DMS79 treated with DMSO at 0.1 percent for 48 hours (cell line): ENCODE measurements at regions not wholly inside any gene's neighbourhood (a gene's known extent, or its start where the extent isn't known, plus 50 kb on each side); places are given as distances from the start of the nearest gene placed in this dataset.

Experiments used
- DNase-seq: peaks from one replicate; lab custom pipeline; 2025; lab: John Stamatoyannopoulos, UW

- DNase-seq: no peak
These were observed 502.8 kb upstream of the GOT2 start for GRCh38 chr16:59236804-59237458.

DNA sequence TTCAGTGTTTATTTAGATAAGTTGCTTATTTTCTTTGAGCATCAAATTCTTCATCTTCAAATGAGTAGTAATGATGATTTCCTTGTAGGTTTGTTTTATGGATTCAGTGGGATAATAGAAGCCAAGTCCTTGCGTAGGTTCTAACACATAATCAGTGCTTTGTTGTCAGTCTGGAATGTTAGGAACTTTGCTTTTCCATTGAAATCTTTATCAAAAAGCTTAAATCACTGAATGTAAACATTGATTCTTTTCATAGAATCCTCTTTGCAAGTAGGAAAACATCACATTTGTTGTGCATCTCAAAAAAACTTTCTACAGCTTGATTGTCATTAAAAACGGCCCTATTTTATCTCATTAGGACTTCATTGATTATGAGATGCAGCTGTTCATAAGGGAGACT, 490.3 kb upstream of the GOT2 start:
- DNase-seq: no peak

DNA sequence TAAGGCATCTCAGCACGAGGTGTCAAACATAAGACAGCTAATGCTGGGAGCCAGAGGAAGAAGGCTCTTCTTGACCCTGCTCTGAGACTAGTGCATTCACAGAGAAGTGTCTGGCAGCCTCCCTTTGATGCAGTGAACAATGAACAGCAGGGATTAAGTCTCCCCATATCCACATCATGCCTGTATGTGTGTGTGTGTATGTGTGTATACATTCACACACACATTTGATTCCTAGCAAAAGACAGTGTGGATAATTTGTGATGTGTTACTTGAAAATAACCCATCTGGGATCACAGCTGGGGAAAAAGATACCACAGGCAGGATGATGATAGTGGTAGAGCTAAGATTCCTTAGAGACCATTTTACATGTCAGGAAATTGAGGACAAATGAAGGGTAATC, 485.9 kb upstream of the GOT2 start:
- DNase-seq: no peak

GRCh38 chr16:59216291-59216690, 482.2 kb upstream of the GOT2 start:
- DNase-seq: no peak

DNA sequence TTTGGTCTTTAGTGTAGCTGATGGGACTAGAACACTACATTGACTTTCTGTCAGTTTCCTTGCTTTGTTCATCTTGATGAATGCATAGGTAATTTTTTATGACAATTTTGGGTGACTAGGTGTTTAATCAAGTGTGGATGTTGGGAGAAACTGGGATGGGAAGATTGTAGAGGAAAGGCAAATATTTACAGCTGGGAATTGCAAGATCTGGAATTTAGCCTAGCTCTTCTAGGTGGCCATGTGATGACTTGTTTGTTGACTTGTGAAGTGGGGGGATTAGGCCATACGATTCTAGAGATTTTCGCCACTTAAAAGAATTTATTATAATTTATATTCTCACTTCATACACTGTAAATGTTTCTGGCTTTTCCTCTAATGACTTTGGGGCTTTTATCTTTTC, 480.3 kb upstream of the GOT2 start:
- DNase-seq: no peak

DNA sequence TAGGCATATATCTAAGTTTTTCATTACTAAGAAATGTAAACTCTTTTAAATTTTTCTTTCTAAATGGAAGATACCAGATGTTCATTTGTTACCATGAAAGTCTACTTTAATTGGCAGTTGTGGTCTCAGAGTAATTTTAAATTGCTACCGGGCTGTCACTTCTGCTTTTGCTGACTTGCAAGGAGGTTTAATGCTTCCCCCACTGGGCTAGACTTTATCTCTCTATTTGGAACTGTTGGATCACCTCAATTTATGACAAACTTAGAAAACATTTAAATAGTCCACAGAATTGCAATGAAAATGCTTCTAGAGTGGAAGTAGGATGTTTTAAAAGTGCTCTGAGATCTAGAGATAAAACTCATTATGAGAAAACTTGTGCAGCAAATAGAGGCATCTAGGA, 479.8 kb upstream of the GOT2 start:
- DNase-seq: no peak

- no peak for DNase-seq
These were observed 478.4 kb upstream of the GOT2 start for GRCh38 chr16:59212492-59213024.

DNA sequence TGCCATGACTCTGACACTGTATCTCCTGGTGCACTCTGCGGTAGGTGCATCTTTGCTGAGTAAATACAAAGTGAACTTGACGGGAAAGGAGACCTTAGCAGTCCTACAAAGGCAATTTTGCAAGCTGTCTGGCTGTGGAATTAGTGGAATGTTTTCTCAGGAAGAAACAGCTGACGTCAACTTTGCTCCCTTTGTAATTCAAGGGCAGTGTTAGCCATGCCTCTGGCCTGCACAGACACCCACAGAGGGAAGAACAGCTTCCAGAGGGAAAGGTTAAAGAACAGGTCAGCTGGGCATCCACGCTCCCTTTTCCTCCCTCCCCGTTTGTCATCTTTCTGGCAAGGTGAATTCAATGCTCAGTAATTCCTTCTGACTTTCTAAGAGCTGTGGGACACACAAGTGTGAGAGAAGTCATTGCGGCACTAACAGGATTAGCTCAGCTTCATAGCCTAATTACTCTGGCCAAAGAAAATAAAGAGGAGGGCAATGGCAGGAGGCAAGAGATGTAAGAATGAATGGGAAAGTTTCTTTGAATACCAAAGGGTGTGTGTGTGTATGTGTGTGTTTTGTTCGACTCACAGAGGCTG, 476.9 kb upstream of the GOT2 start:
- DNase-seq: no peak

DNA sequence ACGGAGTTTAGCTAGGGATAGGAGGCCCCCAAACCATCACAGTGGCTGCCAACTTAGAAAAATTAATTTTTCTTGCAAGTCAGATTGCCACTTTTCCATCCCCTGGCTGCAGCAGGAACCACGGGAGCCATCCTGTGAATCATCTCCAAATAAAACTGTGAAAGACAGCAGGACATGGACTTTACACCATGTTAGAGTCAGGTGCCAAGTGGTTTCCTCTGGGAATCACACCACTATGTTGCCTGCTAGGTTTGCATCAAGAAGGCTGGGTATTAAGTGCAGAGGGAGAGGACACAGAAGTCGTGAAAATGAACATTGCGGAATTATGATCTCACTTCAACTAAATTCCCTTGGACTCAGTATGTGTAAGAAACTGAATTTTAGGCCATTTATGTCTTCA, 471.3 kb upstream of the GOT2 start:
- DNase-seq: no peak

GRCh38 chr16:59204589-59204988, 470.5 kb upstream of the GOT2 start:
- no peak for DNase-seq

DNA sequence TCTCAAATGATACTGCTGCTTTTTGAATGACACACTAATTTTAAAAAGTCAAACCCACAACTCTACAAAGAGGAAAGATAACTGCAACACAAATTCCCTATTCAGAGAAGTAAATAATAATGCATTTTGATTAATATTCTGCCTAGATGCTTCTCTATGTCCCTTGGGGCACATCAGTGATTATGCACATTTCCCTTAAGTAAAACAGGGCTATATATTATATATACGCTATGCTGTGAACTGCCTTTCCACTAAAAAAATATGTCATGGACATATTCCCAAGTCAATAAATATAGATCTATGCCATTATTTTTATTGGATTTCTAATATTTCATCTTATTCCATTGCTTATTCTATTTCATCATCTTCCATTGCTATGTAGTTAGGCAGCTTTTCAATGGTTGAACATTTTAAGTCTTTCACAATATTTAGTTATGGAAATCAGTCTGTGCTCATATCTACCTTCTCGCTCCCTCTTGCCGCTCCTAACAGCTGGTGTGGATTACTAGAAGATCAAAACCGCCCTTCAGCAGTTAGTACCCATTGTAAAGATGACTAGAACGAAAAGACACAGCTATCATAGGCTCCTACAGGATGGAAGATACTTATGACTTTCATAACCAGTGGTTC, 468.2 kb upstream of the GOT2 start:
- no peak for DNase-seq

DNA sequence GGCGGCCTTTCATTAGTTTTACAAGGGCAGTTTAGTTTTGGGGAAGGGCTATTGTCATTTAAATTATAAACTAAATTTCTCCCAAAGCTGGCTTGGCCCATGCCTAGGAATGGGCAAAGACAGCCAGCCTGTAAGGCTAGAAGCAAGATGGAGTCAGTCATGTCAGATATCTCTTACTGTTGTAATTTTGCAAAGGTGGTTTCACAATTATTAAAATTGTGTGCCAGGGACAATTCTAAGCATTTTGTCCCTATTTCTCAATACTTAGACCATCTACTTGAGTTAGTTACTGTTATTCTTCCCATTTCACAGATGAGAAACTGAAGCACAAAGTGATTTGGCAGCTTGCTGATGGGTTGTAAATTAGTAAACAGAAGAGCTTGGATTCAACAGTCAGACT, 467.7 kb upstream of the GOT2 start:
- DNase-seq: no peak

DNA sequence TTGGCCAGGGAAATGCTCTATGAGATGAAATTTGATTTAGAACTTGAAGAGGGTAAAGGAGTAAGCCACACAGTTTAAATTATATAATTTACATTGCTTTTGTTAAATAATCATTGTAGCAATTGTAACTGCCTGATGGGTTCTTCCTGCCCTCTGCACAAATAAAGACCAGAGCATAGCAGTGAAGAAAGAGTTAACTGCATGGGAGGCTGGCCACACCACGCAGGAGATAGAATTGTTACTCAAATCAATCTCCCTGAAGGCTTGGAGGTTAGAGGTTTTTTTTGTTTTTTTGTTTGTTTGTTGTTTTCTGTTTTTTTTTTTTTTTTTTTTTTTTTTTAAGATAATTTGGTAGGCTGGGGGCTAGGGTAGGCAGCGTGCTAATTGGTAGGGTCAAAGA, 467.0 kb upstream of the GOT2 start:
- DNase-seq: no peak

GRCh38 chr16:59198487-59198886, 464.4 kb upstream of the GOT2 start:
- no peak for DNase-seq

DNA sequence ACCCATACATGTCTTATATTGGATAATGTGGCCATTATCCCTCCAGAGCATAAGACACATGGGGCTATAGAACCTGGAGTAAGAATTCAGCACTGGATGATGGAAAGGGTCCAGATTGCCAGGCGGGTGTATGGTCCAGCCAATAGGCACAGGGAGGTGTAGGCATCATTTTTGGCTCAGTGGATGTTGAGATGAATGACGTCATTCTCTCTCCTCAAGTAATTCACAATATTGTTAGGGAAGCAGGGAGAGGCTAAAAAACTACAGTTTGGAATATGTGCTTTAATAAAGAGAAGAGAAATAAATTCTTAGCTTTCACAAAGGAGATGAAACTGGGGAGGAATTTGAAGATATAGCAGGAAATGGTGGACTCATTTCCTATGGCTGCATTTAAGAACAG, 461.1 kb upstream of the GOT2 start:
- DNase-seq: no peak

- no peak for DNase-seq
These were observed 459.5 kb upstream of the GOT2 start for GRCh38 chr16:59193637-59194036.

DNA sequence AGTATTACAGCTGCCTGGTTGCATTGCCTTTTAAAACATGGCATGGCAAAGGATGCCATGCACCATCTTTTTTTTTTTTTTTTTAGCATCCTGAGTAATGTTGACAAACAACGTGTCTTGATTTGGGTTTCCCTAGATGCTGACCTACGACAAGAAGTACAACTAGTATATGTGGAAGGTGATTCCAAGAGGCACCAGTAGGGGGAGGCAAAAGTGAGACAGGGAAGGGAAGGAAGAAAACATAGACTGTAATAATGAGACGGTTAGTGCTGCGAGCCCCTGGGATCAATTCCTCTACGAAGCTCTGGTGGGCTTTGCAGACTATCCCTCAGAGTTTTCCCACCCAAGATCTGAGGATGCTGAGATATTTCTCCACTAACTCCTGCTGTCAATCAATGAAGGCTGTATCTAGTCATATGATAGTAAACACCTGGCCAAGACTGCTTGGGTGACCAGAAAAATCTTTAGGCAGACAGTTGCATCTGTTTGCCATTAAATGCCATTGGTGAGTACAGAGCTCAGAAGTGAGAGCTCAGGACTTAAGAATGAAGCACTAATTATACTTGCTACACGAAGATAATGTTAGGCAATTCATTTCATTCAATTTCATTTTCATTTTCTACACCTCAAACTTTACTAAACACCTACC, 458.6 kb upstream of the GOT2 start:
- no peak for DNase-seq

DNA sequence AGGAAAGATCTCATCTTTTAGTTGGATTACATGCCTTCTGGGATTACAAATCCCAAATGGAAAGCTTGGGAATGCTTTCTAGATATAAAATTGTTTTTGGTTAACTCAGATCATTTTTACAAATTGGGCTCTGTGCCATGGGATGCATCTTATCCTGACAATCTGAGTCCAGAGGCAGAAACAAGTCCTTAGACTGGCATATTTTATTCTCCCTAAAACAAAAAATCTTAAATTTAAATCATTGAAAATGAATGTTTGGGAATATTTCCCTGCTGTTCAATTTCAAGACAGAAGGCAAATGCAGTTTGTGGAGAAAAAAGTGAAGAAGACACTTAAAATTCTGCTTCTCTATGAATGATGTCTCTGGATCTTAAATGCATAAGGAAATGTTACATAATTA, 456.6 kb upstream of the GOT2 start:
- DNase-seq: no peak

- DNase-seq: no peak
These were observed 453.9 kb upstream of the GOT2 start for GRCh38 chr16:59188029-59188428.

GRCh38 chr16:59181821-59182420, 447.8 kb upstream of the GOT2 start:
- DNase-seq: peak; percentile 43

DNA sequence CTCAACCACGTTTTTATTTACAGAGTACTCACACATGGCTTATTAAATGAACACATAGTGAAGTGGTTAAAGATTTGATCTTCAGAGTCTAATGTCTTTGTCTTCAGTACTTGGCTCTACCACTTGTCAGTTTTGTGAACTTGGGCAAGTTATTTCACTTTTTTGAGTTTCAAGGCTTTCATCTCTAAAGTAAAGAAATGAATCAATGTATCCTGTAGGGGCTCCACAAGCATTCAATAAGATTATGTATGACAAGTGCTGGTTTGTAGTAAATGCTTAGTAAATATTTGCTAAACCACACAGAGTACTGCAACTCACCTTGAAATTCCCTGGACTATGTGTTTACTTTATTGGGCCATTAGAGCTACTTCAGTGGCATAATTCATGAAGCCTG, 446.0 kb upstream of the GOT2 start:
- peak; percentile 25 for DNase-seq

GRCh38 chr16:59179446-59180082, 445.4 kb upstream of the GOT2 start:
- DNase-seq: no peak
